Middle frontal gyrus (tissue), 1 donor: ENCODE measurements at regions not wholly inside any gene's neighbourhood (a gene's known extent, or its start where the extent isn't known, plus 50 kb on each side); places are given as distances from the start of the nearest gene placed in this dataset.
"Not testable (repeated sequence)": the region's sequence is repeated elsewhere in the genome, so short reads cannot be mapped to it uniquely, and the experiment has no call there.

Source experiments
- DNase-seq: peaks from one replicate; pipeline ENCODE4 v3.0.0-alpha.2; 2015; ENCODE audit warnings: low spot score; ENCODE audit errors: extremely low spot score

DNA sequence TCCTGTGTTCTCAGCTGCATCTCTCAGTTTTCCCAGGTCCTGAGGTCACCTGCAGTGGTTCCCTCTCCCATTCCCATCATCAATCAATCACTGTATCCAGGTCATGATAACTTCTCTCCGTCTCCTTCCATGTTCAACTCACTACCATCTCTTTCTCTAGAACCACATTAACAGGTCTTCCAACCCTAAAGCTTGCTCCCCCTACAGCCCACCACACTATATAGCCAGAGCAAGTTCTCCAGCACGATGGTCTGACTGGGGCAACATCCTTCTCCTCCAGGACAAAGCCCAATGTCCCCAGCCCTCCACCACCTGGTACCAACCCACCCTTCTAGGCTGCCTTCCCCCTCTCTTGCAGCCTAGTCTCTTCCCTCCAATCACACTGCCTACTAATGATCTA is 241.6 kb downstream of the CDK5RAP2 start:
- no peak for DNase-seq

DNA sequence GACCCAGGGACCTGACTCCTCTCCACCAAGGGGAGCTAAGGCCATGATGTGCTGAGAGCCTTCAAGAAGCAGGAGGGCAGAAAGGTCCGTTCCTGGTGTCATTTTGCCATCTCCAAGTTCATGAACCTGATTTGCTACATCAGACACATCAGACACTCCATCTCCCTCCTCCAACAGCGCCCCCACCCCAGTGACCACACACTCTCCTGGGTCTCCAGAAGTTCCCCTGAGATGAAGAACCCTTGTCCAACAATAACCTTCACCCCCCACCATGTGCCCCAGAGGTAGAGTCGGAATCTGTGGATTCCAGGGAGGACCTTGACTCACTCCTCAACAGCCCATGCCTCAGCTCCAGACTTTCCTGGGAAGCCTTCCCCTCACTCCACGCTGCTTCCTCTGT is 242.8 kb downstream of the CDK5RAP2 start:
- no peak for DNase-seq

DNA sequence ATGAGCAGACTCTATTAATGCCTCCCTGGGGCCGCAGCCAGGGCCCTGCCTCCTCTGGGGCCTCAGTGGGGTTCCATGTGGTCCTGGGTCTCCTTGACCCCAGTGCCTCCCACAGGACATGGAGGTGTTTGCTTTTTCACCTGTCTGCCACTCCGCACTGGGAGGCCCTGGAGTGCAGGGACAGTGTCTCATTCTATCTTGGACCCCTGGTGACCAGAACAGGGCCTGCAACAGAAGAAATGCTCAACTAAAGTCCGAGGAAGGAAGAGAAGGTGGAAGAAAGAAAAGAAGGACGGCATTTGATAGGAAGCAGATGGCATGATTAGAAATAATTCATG is 243.2 kb downstream of the CDK5RAP2 start:
- DNase-seq, result no peak

DNA sequence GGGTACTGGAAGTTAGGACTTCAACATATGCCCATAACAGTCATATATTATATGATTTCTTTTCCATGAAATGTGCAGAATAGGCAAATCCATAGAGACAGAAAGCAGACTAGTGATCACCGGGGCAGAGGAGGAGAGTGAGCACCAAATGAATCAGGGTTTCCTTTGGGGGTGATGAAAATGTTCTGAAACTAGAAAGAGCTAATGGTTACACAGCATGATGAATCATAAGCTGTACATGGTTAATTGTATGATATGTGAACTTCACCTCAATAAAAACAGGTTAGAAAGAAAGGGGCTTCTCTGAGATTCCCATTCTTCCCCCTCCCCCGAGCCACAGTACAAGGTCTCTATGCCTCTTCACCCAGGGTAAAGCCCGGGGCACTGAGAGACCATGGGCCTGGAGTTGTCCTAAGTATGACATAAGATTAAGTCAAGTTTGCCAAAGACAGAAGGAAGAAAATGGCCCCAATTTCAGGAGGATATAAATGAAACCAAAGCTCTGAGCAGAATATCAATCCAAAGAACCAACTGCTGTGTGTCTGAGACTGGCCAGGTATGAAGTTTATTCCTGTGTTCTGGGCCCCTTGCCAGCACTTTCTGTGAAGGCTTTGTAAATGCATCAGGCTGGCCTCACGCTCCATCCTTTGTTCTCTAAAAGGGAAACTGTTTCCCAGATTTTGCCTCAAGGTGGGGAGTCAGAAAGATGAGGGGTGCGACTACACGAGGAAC is 243.8 kb downstream of the CDK5RAP2 start:
- no peak for DNase-seq

DNA sequence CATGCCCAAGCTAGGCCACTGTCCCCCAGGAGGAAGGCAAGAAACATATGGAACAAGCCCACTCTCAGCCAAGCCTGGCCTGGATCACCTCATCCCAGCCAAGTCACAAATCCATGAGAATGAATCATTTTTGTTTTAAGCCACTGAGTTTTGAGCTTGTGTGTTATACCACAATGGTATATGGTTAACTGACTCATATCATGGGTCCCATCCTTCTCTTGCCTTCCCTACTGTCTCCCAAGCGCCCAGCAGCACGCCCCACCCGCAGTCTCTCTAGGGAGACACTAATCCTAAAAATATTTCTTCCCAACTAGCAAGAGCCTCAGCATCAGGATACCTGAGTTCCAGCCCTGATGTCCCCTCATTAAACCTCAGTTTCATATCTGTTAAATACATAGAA is 248.1 kb downstream of the CDK5RAP2 start:
- no peak for DNase-seq

DNA sequence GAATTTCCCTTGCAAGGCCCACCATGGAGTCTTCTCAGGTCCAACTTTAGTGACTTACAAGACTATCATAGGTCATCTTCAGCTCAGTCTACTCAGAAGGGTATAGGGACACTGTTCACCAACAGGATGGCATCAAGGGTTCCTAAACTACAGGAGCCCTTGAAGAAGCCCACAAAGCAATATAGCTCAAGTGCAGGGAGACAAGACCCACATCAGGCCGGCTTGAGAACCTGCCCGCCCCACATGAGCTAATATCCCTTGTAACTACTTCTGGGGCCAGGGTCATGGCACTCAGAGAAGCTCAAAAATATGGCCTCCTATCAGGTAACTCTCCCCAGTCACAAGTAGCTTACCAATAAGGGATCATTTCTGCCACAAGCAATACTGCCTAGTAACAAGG is 249.9 kb downstream of the CDK5RAP2 start:
- DNase-seq, result no peak

DNA sequence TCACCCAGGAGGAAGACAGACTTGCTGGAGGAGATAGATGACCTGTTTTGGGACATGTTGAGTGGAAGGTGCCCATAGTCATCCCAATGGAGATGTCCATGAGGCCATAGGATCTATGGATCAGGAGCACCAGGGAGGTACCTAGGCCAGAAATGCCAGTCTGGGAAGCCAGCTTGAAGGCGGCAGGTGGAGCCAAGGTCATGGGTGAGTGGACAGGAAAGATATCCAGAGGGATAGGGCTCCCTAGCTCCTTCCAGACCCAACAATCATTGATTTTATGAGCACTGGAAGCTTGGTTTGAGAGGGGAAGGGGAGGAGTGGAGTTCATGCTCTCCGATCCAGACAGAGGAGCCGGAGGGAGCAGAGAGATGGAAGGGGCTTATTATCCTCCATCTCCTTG is 252.6 kb downstream of the CDK5RAP2 start:
- no peak for DNase-seq

DNA sequence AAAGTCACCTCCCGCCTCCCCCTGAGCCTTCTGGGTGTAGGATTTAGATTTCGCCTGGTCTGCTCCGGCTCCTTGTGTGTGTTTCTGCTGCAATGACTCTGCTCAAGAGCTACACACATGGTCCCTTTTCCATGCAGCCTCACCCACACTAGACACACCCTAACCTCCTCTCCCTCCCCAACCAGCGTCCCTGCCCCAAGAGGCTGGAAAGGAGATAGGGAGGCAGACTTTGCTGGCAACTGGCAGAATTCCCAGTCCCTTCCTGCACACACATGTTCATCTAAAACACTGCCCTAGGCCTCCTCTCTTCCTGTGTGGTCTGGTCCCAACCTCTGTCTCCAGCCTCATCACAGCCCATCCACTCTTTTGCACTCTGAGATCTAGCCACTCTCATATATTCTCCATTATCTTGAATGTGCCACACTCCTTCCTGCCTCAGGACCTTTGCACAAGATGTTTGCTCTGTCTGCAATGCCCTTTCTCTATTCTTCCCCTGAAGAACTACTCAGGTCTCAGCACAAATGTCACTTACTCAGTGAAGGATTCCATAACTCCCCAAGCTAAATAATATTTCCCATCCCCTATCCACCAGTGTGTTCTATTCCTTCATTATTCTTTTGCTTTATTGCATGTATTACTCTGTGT is 253.8 kb downstream of the CDK5RAP2 start:
- DNase-seq, result no peak

DNA sequence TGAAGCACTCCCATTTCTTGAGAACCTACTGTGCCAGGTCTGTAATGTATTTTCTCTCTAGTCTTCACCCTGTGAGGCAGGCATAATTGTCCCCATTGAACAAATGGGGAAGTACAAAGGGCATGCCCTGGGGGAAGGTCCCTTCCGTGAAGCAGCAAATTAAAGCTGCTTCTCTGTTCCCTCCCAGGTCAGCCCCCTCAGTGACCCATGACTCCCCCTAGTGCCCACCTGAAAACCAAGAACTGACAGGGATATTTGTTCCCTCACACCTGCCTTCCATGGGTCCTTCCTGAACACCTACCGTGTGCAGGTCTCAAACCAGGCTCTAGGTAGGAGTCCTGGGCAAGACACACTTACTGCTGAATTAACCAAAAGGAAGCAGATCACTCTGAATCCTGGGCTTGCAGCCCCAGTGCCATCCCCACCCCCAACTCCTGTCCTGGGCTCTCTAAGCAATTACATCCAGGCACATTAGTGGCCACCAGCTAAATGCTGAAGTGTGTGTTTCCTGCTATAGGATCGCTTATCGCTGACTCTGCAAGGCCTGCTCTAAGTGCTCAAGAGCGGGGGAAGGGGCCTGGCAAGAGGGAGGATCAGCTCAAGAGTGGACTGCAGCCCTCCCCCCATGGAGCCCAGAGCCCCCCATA is 254.8 kb downstream of the CDK5RAP2 start:
- DNase-seq, result no peak

DNA sequence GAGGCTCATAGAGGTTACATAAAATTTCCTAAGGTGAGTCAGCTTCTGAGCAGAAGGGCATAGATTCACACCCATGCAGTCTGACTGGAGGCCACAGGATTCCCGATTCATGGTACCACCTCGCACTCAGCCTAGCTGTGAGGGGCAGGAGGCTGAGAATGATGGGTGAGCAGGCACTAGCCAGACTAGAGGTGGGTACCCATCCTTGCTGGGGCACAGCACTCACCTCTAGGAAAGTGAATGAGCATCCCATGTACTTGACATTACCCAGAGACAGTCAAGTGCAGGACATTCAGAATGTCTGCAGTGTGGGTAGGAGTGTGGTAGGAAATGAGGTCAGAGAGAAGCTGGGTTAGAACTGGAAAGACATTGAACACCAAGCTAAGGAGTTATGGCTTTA is 255.5 kb downstream of the CDK5RAP2 start:
- no peak for DNase-seq

DNA sequence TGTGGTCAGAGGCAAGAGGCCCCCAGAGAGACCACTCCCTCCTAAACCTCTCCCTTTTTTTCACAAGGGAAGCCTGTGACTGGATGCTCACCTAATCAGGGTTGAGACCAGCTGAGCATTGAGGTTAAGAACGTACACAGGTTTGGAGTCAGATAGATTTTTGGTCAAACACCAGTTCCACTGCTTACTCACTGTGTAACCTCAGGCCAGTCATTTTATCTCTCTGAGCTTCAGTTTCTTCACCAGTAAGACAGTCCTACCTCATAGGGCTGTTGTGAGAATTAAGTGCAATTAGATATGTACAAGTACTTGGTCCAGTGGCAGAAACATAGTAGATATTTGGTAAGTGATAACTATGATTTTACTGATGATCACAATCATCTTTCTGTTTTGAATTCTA is 256.8 kb downstream of the CDK5RAP2 start:
- no peak for DNase-seq

DNA sequence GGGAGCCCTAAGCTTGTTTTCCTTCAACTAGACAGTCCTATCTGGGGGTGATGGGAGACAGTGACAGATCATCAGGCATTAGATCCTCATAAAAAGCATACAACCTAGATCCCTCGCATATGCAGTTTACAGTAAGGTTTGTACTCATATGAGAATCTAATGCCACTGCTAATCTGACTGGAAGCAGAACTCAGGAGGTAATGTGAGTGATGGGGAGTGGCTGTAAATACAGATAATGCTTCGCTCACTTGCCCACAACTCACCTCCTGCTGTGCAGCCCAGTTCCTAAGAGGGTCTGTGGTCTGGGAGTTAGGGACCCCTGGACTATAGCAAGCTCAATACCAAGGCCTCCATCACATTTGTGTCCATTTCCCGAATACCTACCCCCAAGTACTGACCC is 260.5 kb downstream of the CDK5RAP2 start:
- DNase-seq, result no peak

DNA sequence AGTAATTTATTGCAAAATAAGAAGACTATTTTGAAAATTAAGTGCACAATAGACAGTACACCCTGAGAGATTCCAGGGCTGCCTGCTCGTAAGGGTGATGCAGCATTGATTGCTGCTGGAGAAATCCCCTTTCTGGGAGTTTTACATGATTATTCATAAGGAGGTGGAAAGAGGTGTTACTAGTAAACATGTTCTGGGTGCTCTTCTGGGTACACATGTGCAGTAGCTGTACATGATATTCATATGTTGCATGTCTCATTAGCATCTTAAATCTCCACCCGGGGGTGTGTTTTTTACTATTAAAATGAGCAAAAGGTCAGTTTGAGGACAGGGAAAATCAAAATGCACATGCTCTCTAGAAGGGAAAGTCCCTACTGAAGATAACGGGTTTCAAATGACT is 264.8 kb downstream of the CDK5RAP2 start:
- no peak for DNase-seq

DNA sequence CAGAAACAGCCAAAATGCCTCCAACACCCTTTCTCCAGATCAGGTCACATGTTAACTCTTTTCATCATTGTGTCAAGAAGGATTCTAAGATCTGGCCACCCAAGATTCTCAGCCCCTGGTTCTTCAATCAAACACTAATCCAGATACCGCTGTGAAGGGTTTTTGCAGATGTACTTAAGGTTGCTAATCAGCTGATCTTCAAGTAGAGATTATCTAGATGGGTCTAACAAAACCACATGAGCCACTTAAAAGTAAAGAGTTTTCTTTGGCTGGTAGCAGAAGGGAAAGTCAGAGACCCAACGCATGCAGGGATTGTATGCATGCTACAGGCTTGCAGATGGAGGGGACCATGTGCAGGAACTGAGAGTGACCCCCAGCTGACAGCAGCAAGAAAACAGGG is 267.9 kb downstream of the CDK5RAP2 start:
- DNase-seq, result no peak

DNA sequence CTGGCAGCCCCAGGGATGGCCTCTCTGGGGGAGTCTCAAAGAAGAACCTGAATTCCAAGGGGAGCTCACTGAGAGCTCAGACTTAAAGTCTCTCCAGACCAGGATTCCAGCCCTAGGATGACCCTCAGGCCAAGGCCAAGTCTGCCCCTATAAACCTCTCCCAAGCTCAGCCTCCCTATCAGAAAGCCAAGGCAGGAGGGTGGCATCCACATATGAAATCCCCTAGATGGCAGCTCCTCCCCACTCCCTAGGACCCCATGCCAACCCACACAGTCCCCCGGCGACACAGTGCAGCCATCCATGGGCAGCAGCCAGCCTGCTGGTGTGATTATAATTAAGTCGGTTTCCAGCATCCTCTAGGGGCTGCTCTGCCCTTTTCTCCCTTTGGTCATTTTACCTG is 269.9 kb downstream of the CDK5RAP2 start:
- DNase-seq, result no peak

DNA sequence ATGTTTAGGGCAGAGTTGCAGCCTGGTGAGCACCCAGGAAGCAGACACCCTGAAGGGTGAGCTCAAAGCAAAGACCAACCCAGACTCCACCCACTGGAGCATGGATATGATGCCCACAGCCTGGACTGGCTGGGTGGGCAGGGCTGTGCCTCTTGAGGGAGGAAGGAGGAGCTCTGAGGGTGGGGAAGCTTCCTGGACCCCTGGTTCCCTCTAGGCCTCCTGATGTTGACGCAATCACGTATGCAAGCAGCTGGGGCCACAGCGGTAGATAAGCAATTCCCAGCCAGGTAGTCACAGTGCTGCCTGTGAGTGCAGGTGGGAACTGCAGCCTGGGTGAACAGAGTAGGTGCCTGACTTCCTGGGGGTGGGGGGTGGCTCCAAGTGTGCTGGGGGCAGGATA is 271.5 kb downstream of the CDK5RAP2 start:
- DNase-seq, result no peak

DNA sequence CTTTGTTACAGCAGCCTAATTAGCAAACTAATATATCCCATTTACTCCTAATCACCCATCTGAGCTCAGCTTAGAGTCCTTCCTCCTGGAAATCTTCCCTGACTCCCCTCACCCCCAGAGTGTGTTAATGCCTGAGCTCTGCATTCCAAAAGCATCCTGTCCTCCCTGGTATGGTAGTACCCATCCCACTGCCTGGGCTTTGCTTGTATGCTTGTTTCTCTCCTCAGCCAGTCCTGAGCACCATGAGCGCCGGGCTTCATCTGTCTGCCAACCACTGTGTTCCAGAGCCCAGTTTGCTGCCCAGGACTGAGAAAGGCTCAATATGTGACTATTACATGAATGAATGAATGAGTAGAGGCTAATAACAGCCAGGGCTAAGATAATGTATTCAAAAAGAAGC is 272.4 kb downstream of the CDK5RAP2 start:
- no peak for DNase-seq

DNA sequence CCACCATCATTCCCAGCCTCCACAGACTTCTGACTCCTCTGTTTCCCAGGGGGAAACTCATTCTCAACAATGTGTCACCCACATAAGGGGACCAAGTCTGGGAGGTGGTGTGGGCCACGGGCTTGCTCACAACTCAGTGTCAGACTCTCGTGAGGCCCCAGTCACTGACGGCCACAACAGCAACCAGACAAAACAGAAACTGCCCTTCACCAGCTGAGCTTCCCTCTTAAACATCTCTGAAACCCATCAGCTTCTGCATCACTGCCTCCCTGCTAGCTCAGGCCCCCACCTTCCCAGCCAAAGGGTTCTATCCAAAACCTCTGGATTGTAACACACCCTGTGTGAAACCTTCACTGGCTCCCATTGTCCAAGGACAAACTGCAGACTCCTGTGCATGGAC is 273.4 kb downstream of the CDK5RAP2 start:
- DNase-seq, result no peak

DNA sequence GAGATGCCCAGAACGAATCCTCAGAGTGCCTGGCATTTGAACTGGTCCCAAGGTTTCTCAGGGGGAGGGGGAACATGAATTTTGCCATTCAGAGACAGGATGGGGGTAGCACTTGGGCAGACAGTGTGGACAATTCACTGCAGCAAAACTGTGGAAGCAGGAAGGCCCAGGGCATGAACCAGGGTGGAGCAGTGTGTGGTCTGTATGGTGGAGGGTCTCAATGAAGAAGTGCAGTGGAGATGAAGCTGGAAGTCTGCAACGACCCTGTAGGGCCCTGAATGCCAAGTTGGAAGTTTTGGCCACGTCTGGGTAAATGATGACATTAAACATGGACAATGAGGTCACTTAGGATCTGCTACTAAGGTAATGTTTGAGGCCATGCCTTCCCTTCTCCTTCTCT is 273.9 kb downstream of the CDK5RAP2 start:
- DNase-seq, result no peak

DNA sequence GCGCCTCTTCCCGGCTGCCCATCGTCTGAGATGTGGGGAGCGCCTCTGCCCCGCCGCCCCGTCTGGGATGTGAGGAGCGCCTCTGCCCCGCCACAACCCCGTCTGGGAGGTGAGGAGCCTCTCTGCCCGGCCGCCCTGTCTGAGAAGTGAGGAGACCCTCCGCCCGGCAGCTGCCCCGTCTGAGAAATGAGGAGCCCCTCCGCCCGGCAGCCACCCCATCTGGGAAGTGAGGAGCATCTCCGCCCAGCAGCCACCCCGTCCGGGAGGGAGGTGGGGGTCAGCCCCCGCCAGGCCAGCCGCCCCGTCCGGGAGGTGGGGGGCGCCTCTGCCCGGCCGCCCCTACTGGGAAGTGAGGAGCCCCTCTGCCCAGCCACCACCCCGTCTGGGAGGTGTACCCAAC is 275.1 kb downstream of the CDK5RAP2 start:
- not testable (repeated sequence) for DNase-seq

DNA sequence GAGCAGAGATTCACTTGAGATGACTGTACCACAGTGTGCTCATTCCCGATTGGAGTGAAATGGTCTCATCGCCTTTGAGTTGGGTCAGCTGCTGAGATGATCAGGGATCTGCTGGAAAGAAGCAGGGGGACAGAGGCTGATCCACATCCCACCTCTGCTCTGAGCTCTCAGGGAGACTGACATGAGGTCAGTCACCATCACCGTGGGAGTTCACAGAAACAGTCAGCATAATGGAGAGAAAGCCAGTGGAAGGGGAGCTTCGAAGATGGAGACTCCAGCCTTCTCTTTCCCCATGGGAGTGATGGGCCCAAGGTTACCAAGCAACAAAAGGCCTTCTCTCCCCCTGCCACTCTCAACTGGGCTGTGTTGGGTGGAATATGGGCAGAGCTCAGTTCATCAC is 276.4 kb downstream of the CDK5RAP2 start:
- DNase-seq, result no peak

DNA sequence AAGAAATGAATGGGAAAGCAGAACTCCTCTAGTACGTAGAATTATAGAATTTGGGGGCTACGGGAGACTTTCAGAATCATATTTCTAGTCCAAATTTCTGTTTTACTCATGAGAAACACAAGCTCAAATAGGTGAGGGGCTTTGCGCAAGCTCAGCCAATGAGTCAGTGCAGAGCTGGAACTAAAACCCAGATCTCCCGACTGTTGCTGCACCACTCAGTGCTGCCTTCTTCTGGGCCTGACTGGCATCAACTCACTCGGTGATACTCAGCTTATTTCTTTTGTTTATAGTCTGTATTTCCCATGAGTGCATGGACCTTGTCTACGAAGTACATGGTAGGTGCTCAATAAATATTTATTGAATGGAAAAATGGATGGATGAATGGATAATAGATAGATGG is 280.2 kb downstream of the CDK5RAP2 start:
- DNase-seq, result no peak

DNA sequence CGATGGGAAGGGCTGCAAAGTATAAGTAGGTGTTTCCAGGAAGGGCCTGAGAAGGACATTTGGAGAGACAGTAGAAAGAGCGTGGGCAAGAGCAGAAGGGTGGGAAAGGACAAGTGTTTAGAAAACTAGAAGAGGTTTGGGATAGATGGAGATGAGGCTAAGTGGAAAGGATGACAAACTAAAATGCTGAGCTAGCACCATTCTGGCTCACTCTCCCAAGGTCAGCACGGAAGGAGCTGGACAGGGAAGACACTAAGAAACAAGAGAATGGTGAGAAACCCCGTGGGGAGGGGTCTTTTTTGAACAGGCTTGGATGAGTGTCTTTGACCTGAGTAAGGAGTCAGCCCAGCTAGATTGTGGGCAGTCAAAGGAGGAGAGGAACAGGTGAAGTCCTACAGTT is 286.0 kb downstream of the CDK5RAP2 start:
- no peak for DNase-seq
